ENCODE measurements at regions not wholly inside any gene's neighbourhood (a gene's known extent, or its start where the extent isn't known, plus 50 kb on each side); places are given as distances from the start of the nearest gene placed in this dataset.

- TF ChIP-seq EZH2 (IDR thresholded peaks at IDR 0.05) (no peak), POLR2AphosphoS5 (IDR thresholded peaks at IDR 0.05; ENCODE audit: borderline replicate concordance, low read depth, low read length) (no peak)
Observed at GRCh38 chr12:39173726-39174125, 268.3 kb upstream of the CPNE8 start.

All from SK-N-MC (cell line).